WERI-Rb-1 (cell line): ENCODE measurements at regions not wholly inside any gene's neighbourhood (a gene's known extent, or its start where the extent isn't known, plus 50 kb on each side); places are given as distances from the start of the nearest gene placed in this dataset.

ENCODE experiments used
- DNase-seq: peaks from one replicate; pipeline ENCODE4 v3.0.0-alpha.2; 2020
- H3K27ac ChIP-seq: fragments of 250-450 bp; sonication (Bioruptor Pico); 2 replicates; pipeline ENCODE4 v1.5.1; 2020; ENCODE audit warnings: mild to moderate bottlenecking, moderate library complexity
- H3K27me3 ChIP-seq: fragments of 250-450 bp; sonication (Bioruptor Pico); 2 replicates; pipeline ENCODE4 v1.5.1; 2021; ENCODE audit warnings: mild to moderate bottlenecking, low read depth, moderate library complexity; ENCODE audit not compliant: insufficient read depth, severe bottlenecking
- H3K36me3 ChIP-seq: fragments of 250-450 bp; sonication (Bioruptor Pico); 2 replicates; pipeline ENCODE4 v1.5.1; 2020; ENCODE audit warnings: mild to moderate bottlenecking, moderate library complexity
- H3K4me3 ChIP-seq: 2 replicates; pipeline ENCODE4 v1.5.1; 2011; ENCODE audit warnings: low read depth, mild to moderate bottlenecking, control low read depth, low read length
- H3K9me3 ChIP-seq: fragments of 250-450 bp; sonication (Bioruptor Pico); 2 replicates; pipeline ENCODE4 v1.5.1; 2021; ENCODE audit warnings: mild to moderate bottlenecking, moderate library complexity; ENCODE audit not compliant: severe bottlenecking
- TF ChIP-seq, protein P1 (sequence below): IDR thresholded peaks from 2 replicates; pipeline ENCODE4 v1.5.1; 2011; ENCODE audit warnings: low read depth, mild to moderate bottlenecking, control low read depth, inconsistent platforms, low read length

DNA sequence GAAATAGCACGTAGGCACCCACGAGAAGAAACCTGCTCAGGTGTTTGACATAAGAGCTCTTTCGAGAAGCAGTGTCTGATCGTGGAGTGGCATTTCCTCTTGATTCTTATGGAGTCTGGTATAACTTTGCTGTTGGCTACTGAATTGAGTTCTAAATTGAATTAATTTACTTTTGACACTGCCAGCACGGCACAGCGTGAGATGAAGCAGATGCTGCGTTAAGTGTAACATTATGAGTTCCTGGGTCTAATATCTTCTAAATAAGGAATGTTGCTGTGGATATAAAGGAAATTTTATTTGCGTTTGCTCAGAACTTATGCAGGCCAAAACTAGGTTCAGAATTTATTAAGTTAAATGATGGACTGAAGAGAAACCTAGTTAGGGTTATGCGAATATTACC lies 919.9 kb downstream of the TUSC7 start:
- H3K27ac ChIP-seq = no peak overlapping the region
- TF ChIP-seq, protein P1, sequence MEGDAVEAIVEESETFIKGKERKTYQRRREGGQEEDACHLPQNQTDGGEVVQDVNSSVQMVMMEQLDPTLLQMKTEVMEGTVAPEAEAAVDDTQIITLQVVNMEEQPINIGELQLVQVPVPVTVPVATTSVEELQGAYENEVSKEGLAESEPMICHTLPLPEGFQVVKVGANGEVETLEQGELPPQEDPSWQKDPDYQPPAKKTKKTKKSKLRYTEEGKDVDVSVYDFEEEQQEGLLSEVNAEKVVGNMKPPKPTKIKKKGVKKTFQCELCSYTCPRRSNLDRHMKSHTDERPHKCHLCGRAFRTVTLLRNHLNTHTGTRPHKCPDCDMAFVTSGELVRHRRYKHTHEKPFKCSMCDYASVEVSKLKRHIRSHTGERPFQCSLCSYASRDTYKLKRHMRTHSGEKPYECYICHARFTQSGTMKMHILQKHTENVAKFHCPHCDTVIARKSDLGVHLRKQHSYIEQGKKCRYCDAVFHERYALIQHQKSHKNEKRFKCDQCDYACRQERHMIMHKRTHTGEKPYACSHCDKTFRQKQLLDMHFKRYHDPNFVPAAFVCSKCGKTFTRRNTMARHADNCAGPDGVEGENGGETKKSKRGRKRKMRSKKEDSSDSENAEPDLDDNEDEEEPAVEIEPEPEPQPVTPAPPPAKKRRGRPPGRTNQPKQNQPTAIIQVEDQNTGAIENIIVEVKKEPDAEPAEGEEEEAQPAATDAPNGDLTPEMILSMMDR = no peak
- peaks cover 15% of the 10 kb centered on the region for H3K27me3 ChIP-seq
- no peak for DNase-seq
- no peaks in the 10 kb centered on the region for H3K9me3 ChIP-seq
- no peak overlapping the region for H3K4me3 ChIP-seq
- no peaks in the 10 kb centered on the region for H3K36me3 ChIP-seq

DNA sequence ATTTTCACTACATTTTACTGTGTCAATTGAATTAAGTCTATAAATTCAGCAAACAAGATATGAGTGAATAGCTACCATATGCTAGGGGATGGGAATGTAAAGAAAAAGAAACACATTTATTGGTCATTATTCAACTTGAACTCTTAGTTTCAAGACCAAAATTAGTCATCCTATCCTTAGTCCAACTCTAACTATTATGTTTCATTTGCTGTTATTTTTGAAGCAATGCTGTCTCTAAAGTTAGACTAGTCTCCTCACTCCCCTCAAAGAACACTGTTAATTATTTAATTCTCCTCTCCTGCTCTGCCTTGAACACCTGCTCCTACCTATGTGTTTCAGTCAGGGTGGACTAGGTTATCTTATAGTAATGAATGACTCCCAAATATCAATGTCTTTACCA lies 920.9 kb downstream of the TUSC7 start:
- H3K27me3 ChIP-seq = peaks cover 17% of the 10 kb centered on the region
- no peak for DNase-seq
- H3K36me3 ChIP-seq = no peaks in the 10 kb centered on the region
- H3K9me3 ChIP-seq = no peaks in the 10 kb centered on the region
- no peak overlapping the region for H3K27ac ChIP-seq
- TF ChIP-seq, protein P1 = no peak
- H3K4me3 ChIP-seq = no peak overlapping the region

DNA sequence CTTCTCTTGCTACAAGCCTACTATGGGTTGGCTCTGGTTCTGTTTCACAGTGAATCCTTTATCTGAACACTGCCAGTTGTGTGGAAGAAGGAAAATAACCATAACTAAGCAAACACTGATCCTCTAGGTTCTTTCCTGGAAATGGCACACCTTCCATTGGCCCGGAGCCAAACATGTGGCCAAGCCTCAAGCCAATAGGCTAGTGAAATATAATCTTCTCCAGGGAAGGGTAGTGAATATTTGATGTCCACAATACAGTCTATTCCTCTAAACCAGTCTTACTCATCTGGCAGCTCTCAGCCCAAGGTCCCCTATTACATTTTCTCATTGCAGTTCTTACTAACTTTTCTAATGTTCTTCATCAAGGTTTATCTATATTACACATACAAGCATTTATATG lies 921.3 kb downstream of the TUSC7 start:
- Histone ChIP-seq H3K27ac (no peak overlapping the region), H3K27me3 (peaks cover 18% of the 10 kb centered on the region), H3K9me3 (no peaks in the 10 kb centered on the region), H3K4me3 (no peak overlapping the region), H3K36me3 (no peaks in the 10 kb centered on the region)
- DNase-seq = no peak
- TF ChIP-seq, protein P1 = no peak

DNA sequence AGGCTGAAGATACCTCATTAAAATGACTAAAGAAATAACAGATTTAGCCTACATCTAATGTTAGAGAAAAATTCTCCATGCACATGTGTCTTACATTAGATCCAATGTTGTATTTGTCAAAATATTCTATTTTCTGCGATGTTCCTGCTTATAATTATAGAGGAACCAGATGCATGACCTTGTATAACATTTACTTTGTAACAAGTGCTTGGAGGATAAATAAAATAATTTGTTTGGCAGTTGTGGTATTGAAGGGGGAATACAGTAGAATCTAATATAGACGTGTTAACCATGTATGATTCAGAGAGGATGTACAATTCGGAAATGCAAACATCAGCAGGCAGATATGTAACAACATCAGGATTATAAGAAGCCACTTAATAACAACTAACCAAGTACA lies 922.2 kb downstream of the TUSC7 start:
- no peak for DNase-seq
- Histone ChIP-seq H3K9me3 (no peaks in the 10 kb centered on the region), H3K27me3 (peaks cover 18% of the 10 kb centered on the region), H3K4me3 (no peak overlapping the region), H3K27ac (no peak overlapping the region), H3K36me3 (no peaks in the 10 kb centered on the region)
- TF ChIP-seq, protein P1 = no peak

DNA sequence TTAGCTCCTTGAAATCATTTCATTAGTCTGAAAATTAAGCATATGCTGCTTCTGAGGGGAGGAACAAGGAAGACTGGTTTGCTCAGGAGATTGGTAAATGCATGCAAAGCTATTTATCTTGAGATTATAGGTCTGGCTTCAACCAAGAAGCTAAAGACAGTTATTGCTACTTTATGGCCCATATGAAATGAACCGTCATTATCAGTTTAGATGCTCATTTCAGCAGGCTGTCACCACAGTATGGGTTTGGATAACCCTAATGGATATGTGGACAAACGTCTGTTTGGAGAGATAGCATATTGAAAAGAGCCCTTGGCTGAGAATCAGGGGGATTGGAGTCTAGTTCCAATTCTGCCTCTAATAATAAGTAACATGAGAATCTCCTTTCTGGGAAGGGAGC lies 922.6 kb downstream of the TUSC7 start:
- Histone ChIP-seq H3K27ac (no peak overlapping the region), H3K9me3 (no peaks in the 10 kb centered on the region), H3K36me3 (no peaks in the 10 kb centered on the region), H3K27me3 (peaks cover 21% of the 10 kb centered on the region), H3K4me3 (no peak overlapping the region)
- TF ChIP-seq, protein P1 = no peak
- no peak for DNase-seq

DNA sequence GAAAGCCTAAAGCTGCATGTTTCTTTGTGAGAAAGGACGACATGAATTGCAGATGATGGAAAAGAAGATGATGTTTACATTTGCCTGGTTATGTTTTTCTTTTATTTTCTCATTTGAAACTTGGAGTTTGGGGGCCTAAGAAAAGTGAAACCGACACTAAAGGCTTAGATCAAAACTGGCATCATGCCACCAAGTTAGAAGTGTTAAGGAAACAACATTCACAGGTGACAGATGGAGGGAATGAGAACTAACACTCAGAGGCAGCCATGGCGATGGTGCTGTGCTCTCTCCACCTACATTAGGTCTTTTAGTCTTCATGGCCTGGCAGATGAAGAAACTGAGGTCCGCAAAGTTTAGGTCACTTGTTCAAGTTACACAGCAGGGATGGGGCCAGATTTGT lies 923.6 kb downstream of the TUSC7 start:
- no peak overlapping the region for H3K4me3 ChIP-seq
- no peaks in the 10 kb centered on the region for H3K36me3 ChIP-seq
- TF ChIP-seq, protein P1 = no peak
- H3K27ac ChIP-seq = no peak overlapping the region
- peaks cover 25% of the 10 kb centered on the region for H3K27me3 ChIP-seq
- no peaks in the 10 kb centered on the region for H3K9me3 ChIP-seq
- no peak for DNase-seq
